Sigmoid colon (tissue), 6 donors: ENCODE measurements at regions not wholly inside any gene's neighbourhood (a gene's known extent, or its start where the extent isn't known, plus 50 kb on each side); places are given as distances from the start of the nearest gene placed in this dataset.

Experiments used
- DNase-seq: peaks from one replicate; pipeline ENCODE4 v3.0.0-alpha.2; 2019
- H3K27ac ChIP-seq, 4 donors: fragments of 200-600 bp; sonication (generic); one replicate each; pipeline ENCODE4 v1.5.1; 2016 to 2019; ENCODE audit warnings: mild to moderate bottlenecking in 1 of 4
- H3K27me3 ChIP-seq, 3 donors: fragments of 200-600 bp; sonication (generic); one replicate each; pipeline ENCODE4 v1.5.1; 2019; ENCODE audit warnings: mild to moderate bottlenecking in 1 of 3
- H3K36me3 ChIP-seq, 4 donors: fragments of 200-600 bp; sonication (generic); one replicate each; pipeline ENCODE4 v1.5.1; 2016 to 2019
- H3K4me1 ChIP-seq, 4 donors: fragments of 200-600 bp; sonication (generic); one replicate each; pipeline ENCODE4 v1.5.1; 2017 to 2019
- H3K4me3 ChIP-seq, 4 donors: fragments of 200-600 bp; sonication (generic); one replicate each; pipeline ENCODE4 v1.5.1; 2017 to 2019; ENCODE audit warnings: mild to moderate bottlenecking in 2 of 4, moderate library complexity in 1 of 4
- H3K9me3 ChIP-seq, 4 donors: fragments of 200-600 bp in 3 of 4; sonication (generic) in 3 of 4; one replicate each; pipeline versions ENCODE4 v1.5.1 to v1.6.1; 2013 to 2019
- CTCF ChIP-seq, 4 experiments: fragments of 450-650 bp in 3 of 4; fragments of 200-600 bp in 1 of 4; IDR thresholded peaks; one replicate each; pipeline ENCODE4 v1.5.1; 2016 to 2019; ENCODE audit warnings: antibody characterized with exemption in 4 of 4, mild to moderate bottlenecking in 3 of 4, moderate library complexity in 2 of 4
- EP300 ChIP-seq, 4 donors: sonication (generic); formaldehyde crosslinking; IDR thresholded peaks; one replicate each; pipeline ENCODE4 v1.6.1; 2017; ENCODE audit warnings: antibody characterized with exemption in 4 of 4
- POLR2A ChIP-seq, 2 donors: fragments of 450-650 bp; IDR thresholded peaks; one replicate each; pipeline ENCODE4 v1.6.1; 2016; ENCODE audit warnings: antibody characterized with exemption in 2 of 2, mild to moderate bottlenecking in 2 of 2, moderate library complexity in 2 of 2
- POLR2AphosphoS5 ChIP-seq, 4 donors: sonication (generic); formaldehyde crosslinking; IDR thresholded peaks; one replicate each; pipeline ENCODE4 v1.6.1; 2017; ENCODE audit warnings: antibody characterized with exemption in 4 of 4
- WGBS, 2 donors: extraction: QIAGEN DNeasy Blood & Tissue Kit; methylation state at CpG; one replicate each; pipeline ENCODE4 v1.1.7; 2013; 5-methylcytosine and 5-hydroxymethylcytosine counted together
- intact Hi-C: fragments of 100-400 bp; cut with DNase I; formaldehyde crosslinking; loops from one replicate; pipeline ENCODE4 v1.15.1; 2023
- donor health status: healthy with polysubstance abuse.
- donor health status: healthy.

DNA sequence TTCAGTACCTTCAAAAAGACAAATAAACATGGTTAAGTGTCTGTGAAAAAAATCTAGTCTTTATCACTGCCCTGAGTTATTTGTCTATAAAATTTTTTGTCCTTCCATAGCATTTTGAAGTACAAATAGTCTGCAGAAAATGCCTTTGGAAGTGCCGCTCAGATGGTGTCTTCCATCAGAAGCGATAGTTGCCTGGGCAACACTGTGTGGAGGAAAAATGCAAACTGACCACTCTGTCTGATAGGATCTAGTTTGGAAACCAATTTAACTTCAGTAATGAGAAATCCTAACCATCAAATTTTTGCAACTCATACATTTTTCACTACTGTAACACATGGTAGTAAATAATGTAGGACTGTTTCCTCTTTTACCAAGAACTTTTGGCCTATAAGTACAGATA is 449.9 kb downstream of the PRELID2 start:
- DNase-seq, result no peak
- WGBS, 2 donors, result 96 to 99% methylated on average over 2 of the region's 2 CpGs
- no peak overlapping the region for H3K4me3 ChIP-seq
- H3K27ac ChIP-seq, result no peak overlapping the region
- no peak for TF ChIP-seq POLR2A (IDR thresholded peaks at IDR 0.05)
- TF ChIP-seq EP300 (IDR thresholded peaks at IDR 0.05), result no peak
- no peak for TF ChIP-seq CTCF (IDR thresholded peaks at IDR 0.05)
- TF ChIP-seq POLR2AphosphoS5 (IDR thresholded peaks at IDR 0.05), result no peak
- H3K36me3 ChIP-seq, result no peaks in the 10 kb centered on the region
- H3K4me1 ChIP-seq, result no peaks in the 10 kb centered on the region
- intact Hi-C loops, result no loop called here
- H3K27me3 ChIP-seq, result no peaks in the 10 kb centered on the region
- peaks cover 0 to 4% (median under 1%) of the 10 kb centered on the region in 4 donors for H3K9me3 ChIP-seq

DNA sequence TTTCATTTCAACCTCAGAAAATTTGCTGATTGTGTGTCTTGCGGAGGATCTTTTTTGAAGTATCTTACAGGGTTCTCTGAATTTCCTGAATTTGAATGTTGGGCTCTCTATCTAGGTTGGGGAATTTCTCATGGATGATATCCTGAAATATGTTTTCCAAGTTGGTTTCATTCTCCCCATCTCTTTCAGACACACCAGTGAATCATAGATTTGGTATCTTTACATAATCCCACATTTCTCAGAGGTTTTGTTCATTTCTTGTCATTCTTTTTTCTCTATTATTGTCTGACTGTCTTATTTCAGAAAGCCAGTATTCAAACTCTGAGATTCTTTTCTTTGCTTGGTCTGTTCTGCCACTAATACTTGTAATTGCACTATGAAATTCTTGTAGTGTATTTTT is 456.9 kb downstream of the PRELID2 start:
- no peak for TF ChIP-seq POLR2A (IDR thresholded peaks at IDR 0.05)
- no peak for TF ChIP-seq EP300 (IDR thresholded peaks at IDR 0.05)
- TF ChIP-seq POLR2AphosphoS5 (IDR thresholded peaks at IDR 0.05), result no peak
- TF ChIP-seq CTCF (IDR thresholded peaks at IDR 0.05), result no peak
- Histone ChIP-seq H3K4me3 (no peak overlapping the region), H3K36me3 (no peaks in the 10 kb centered on the region), H3K27me3 (no peaks in the 10 kb centered on the region), H3K9me3 (peaks cover 3 to 26% (median 12%) of the 10 kb centered on the region in 4 donors), H3K4me1 (no peaks in the 10 kb centered on the region), H3K27ac (no peak overlapping the region)
- DNase-seq, result no peak
- intact Hi-C loops, result no loop called here
- 48 to 55% methylated on average over 1 of the region's 1 CpG for WGBS, 2 donors

DNA sequence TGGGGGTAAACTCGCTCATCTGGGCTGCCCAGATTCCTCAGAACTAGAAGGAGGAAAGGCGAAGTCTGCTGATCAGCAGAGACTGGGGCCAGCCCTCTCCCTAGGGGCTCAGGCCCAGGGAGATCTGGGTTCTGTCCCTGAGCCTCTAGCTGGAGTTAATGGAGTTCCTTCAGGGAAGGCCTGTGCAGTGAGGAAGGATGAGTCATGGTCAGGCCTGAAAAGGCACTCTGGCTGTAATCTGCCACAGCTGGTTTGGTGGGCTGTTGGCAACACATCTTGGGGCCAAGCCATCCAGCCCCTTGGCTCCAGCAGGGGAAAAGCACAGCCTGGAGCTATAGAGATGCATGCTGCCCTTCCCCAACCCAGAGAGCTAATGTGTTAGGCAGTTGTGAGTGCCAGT is 459.6 kb downstream of the PRELID2 start:
- H3K4me3 ChIP-seq, result no peak overlapping the region
- H3K27me3 ChIP-seq, result no peaks in the 10 kb centered on the region
- H3K27ac ChIP-seq, result no peak overlapping the region
- WGBS, 2 donors, result 85 to 91% methylated on average over 2 of the region's 2 CpGs
- intact Hi-C loops, result no loop called here
- peaks cover 3 to 24% (median 13%) of the 10 kb centered on the region in 4 donors for H3K9me3 ChIP-seq
- H3K36me3 ChIP-seq, result no peaks in the 10 kb centered on the region
- no peak for DNase-seq
- no peaks in the 10 kb centered on the region for H3K4me1 ChIP-seq
- TF ChIP-seq CTCF (IDR thresholded peaks at IDR 0.05) (no peak), POLR2AphosphoS5 (IDR thresholded peaks at IDR 0.05) (no peak), POLR2A (IDR thresholded peaks at IDR 0.05) (no peak), EP300 (IDR thresholded peaks at IDR 0.05) (no peak)

DNA sequence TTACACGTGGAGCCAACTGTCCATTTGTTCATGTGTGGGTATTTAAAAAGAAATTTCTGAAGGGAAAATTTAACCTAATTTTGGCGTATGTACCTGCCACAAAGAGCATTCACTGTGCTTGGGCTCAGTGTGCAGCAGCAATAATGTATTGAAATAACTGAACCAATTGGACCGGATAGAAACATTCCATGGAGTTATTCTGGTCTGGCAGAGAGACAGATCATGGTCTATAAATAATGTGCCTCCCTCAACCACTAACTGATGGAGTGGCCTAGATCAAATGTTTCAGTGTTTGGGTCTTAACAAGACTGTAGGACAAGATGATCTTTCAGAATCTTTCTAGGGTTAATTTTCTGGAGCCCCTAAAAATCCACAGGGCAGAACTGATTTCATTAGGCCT is 469.7 kb downstream of the PRELID2 start:
- Histone ChIP-seq H3K27ac (no peak overlapping the region), H3K27me3 (no peaks in the 10 kb centered on the region), H3K9me3 (no peaks in the 10 kb centered on the region), H3K4me3 (no peak overlapping the region), H3K36me3 (no peaks in the 10 kb centered on the region), H3K4me1 (no peaks in the 10 kb centered on the region)
- intact Hi-C loops, result no loop called here
- no peak for DNase-seq
- 76 to 82% methylated on average over 3 of the region's 3 CpGs for WGBS, 2 donors
- no peak for TF ChIP-seq POLR2AphosphoS5 (IDR thresholded peaks at IDR 0.05)
- no peak for TF ChIP-seq POLR2A (IDR thresholded peaks at IDR 0.05)
- no peak for TF ChIP-seq CTCF (IDR thresholded peaks at IDR 0.05)
- TF ChIP-seq EP300 (IDR thresholded peaks at IDR 0.05), result no peak

GRCh38 chr5:145362266-145362665 is 472.9 kb downstream of the PRELID2 start:
- DNase-seq, result no peak
- Histone ChIP-seq H3K27ac (no peak overlapping the region), H3K4me1 (no peaks in the 10 kb centered on the region), H3K36me3 (no peaks in the 10 kb centered on the region), H3K4me3 (no peak overlapping the region), H3K27me3 (no peaks in the 10 kb centered on the region), H3K9me3 (peaks cover 0 to 8% (median 0%) of the 10 kb centered on the region in 4 donors)
- intact Hi-C loops, result no loop called here
- TF ChIP-seq EP300 (IDR thresholded peaks at IDR 0.05) (no peak), POLR2A (IDR thresholded peaks at IDR 0.05) (no peak), CTCF (IDR thresholded peaks at IDR 0.05) (no peak), POLR2AphosphoS5 (IDR thresholded peaks at IDR 0.05) (no peak)
- WGBS, 2 donors, result 78 to 82% methylated on average over 2 of the region's 2 CpGs
